ENCODE measurements at regions not wholly inside any gene's neighbourhood (a gene's known extent, or its start where the extent isn't known, plus 50 kb on each side); places are given as distances from the start of the nearest gene placed in this dataset.

- H3K27me3 Mint-ChIP-seq = no peaks in the 10 kb centered on the region
- ChIA-PET CTCF (no interaction called here), POLR2A (no interaction called here)
- no peaks in the 10 kb centered on the region for H3K9me3 Mint-ChIP-seq
- H3K4me3 Mint-ChIP-seq = no peak overlapping the region
- intact Hi-C loops (cut with micrococcal nuclease) = no loop called here
- DNase-seq (no peak), ATAC-seq (ENCODE audit: low read depth) (no peak)
- no peak for TF ChIP-seq CTCF (IDR thresholded peaks at IDR 0.05)
- no peaks in the 10 kb centered on the region for H3K36me3 Mint-ChIP-seq (ENCODE audit: low read depth)
- no peaks in the 10 kb centered on the region for H3K4me1 Mint-ChIP-seq
- no peak overlapping the region for H3K27ac Mint-ChIP-seq
Measured at GRCh38 chr3:174413062-174413912, 445.8 kb upstream of the NAALADL2 start.

GRCh38 chr3:174414902-174415301, 444.2 kb upstream of the NAALADL2 start:
- H3K4me1 Mint-ChIP-seq = no peaks in the 10 kb centered on the region
- CTCF ChIA-PET = no interaction called here
- no peak overlapping the region for H3K4me3 Mint-ChIP-seq
- POLR2A ChIA-PET = no interaction called here
- no peak for TF ChIP-seq CTCF (IDR thresholded peaks at IDR 0.05)
- H3K27me3 Mint-ChIP-seq = no peaks in the 10 kb centered on the region
- DNase-seq (no peak), ATAC-seq (ENCODE audit: low read depth) (no peak)
- no peak overlapping the region for H3K27ac Mint-ChIP-seq
- H3K36me3 Mint-ChIP-seq (ENCODE audit: low read depth) = no peaks in the 10 kb centered on the region
- no peaks in the 10 kb centered on the region for H3K9me3 Mint-ChIP-seq
- intact Hi-C loops (cut with micrococcal nuclease) = no loop called here

- ChIA-PET CTCF (no interaction called here), POLR2A (no interaction called here)
- Mint-ChIP-seq H3K4me3 (no peak overlapping the region), H3K27me3 (no peaks in the 10 kb centered on the region), H3K4me1 (no peaks in the 10 kb centered on the region), H3K9me3 (no peaks in the 10 kb centered on the region), H3K27ac (no peak overlapping the region), H3K36me3 (ENCODE audit: low read depth) (no peaks in the 10 kb centered on the region)
- ATAC-seq (ENCODE audit: low read depth) = no peak
- DNase-seq = no peak
- intact Hi-C loops (cut with micrococcal nuclease) = no loop called here
- no peak for TF ChIP-seq CTCF (IDR thresholded peaks at IDR 0.05)
Measured at GRCh38 chr3:174417573-174417972, 441.6 kb upstream of the NAALADL2 start.

- ChIA-PET CTCF (interaction anchor here (0.7 kb wide), 1 partner anchor 9 kb away, joined by 3 read pairs; no protein-coding TSS in a partner anchor), POLR2A (no interaction called here)
- Mint-ChIP-seq H3K4me1 (no peaks in the 10 kb centered on the region), H3K27me3 (no peaks in the 10 kb centered on the region), H3K4me3 (no peak overlapping the region), H3K27ac (no peak overlapping the region), H3K9me3 (no peaks in the 10 kb centered on the region), H3K36me3 (ENCODE audit: low read depth) (no peaks in the 10 kb centered on the region)
- intact Hi-C loops (cut with micrococcal nuclease) = no loop called here
- no peak for TF ChIP-seq CTCF (IDR thresholded peaks at IDR 0.05)
- ATAC-seq (ENCODE audit: low read depth) = no peak
- no peak for DNase-seq
Measured at GRCh38 chr3:174419216-174419615, 439.9 kb upstream of the NAALADL2 start.

- Mint-ChIP-seq H3K27me3 (no peaks in the 10 kb centered on the region), H3K4me3 (no peak overlapping the region), H3K9me3 (no peaks in the 10 kb centered on the region), H3K4me1 (no peaks in the 10 kb centered on the region), H3K27ac (no peak overlapping the region), H3K36me3 (ENCODE audit: low read depth) (no peaks in the 10 kb centered on the region)
- no peak for TF ChIP-seq CTCF (IDR thresholded peaks at IDR 0.05)
- ATAC-seq (ENCODE audit: low read depth) = no peak
- ChIA-PET CTCF (no interaction called here), POLR2A (no interaction called here)
- intact Hi-C loops (cut with micrococcal nuclease) = no loop called here
- DNase-seq = no peak
Measured at GRCh38 chr3:174423936-174424335, 435.2 kb upstream of the NAALADL2 start.

All from activated B cell treated with CpG ODN at 0.5 μM for 24 hours (primary cell).